Breast epithelium (tissue), 3 donors: ENCODE measurements at regions not wholly inside any gene's neighbourhood (a gene's known extent, or its start where the extent isn't known, plus 50 kb on each side); places are given as distances from the start of the nearest gene placed in this dataset.

ENCODE experiments used
- CTCF ChIP-seq, 3 donors: fragments of 450-650 bp; IDR thresholded peaks; one replicate each; pipeline ENCODE4 v1.5.1; 2016 to 2017; ENCODE audit warnings: antibody characterized with exemption in 3 of 3, mild to moderate bottlenecking in 3 of 3, moderate library complexity in 3 of 3
- POLR2A ChIP-seq: fragments of 450-650 bp; IDR thresholded peaks from one replicate; pipeline ENCODE4 v1.6.1; 2016; ENCODE audit warnings: antibody characterized with exemption, mild to moderate bottlenecking, moderate library complexity

DNA sequence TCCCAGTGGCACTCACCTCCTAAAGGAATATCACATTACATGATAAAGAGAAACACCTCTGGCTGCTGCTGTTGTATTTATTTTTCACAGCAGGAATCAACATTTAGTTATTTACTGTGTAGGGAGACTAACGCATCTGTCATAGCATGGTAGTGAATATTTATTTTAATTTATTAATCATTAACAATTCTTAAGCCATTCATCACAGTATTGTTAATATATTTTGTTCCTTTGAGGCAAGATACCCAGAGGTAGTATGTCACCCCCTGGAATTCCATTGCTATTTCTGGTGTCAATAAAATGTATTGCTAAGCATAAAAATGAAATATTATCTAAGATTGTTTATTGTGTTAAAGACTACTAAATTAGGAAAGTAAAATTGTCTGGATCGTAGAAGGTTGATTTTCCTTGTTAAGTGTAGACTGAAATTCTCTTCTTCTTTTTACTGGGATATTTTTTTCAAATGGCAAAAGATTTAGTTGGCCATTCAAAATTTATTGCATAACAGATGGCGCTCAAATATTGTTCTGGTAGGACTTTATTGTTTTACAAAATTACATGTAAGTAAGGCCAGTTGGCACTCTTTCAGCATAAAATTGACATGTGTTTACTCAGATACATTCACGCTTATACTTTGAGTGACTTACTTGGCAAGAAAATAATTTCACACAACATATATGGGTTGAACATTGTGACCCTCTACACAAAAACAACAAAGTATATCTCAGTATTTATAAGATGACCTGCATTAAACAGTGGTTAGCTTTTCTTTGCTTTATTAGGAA lies 1358.7 kb upstream of the SORCS1 start:
- TF ChIP-seq CTCF (IDR thresholded peaks at IDR 0.05) (no peak), POLR2A (no peak)
